ENCODE measurements at regions not wholly inside any gene's neighbourhood (a gene's known extent, or its start where the extent isn't known, plus 50 kb on each side); places are given as distances from the start of the nearest gene placed in this dataset.
"Not testable (repeated sequence)": the region's sequence is repeated elsewhere in the genome, so short reads cannot be mapped to it uniquely, and the experiment has no call there.

- no peak overlapping the region for H3K9ac ChIP-seq
- no peak for TF ChIP-seq Cebpa-rat (IDR thresholded peaks at IDR 0.05)
- H3K27ac ChIP-seq = no peak overlapping the region
- peaks cover 12% of the 10 kb centered on the region for H3K4me1 ChIP-seq
- H3K4me2 ChIP-seq = no peak overlapping the region
- no peaks in the 10 kb centered on the region for H3K36me3 ChIP-seq
- H3K27me3 ChIP-seq = no peaks in the 10 kb centered on the region
- no peaks in the 10 kb centered on the region for H3K9me3 ChIP-seq
- H4K20me1 ChIP-seq = no peaks in the 10 kb centered on the region
- no peak overlapping the region for H3K4me3 ChIP-seq
Measured at GRCh38 chr2:216763396-216763795, 68.0 kb upstream of the IGFBP5 start.

- no peaks in the 10 kb centered on the region for H4K20me1 ChIP-seq
- H3K9ac ChIP-seq = no peak overlapping the region
- H3K4me2 ChIP-seq = no peak overlapping the region
- H3K4me3 ChIP-seq = no peak overlapping the region
- peaks cover 12% of the 10 kb centered on the region for H3K4me1 ChIP-seq
- no peaks in the 10 kb centered on the region for H3K9me3 ChIP-seq
- no peak overlapping the region for H3K27ac ChIP-seq
- TF ChIP-seq Cebpa-rat (IDR thresholded peaks at IDR 0.05) = no peak
- no peaks in the 10 kb centered on the region for H3K27me3 ChIP-seq
- no peaks in the 10 kb centered on the region for H3K36me3 ChIP-seq
Measured at GRCh38 chr2:216761809-216762208, 66.5 kb upstream of the IGFBP5 start.

- Histone ChIP-seq H3K4me1 (peaks cover 9% of the 10 kb centered on the region), H3K9me3 (no peaks in the 10 kb centered on the region), H3K9ac (no peak overlapping the region), H3K36me3 (no peaks in the 10 kb centered on the region), H3K27me3 (no peaks in the 10 kb centered on the region), H3K4me2 (no peak overlapping the region), H4K20me1 (no peaks in the 10 kb centered on the region), H3K4me3 (no peak overlapping the region), H3K27ac (no peak overlapping the region)
- TF ChIP-seq Cebpa-rat (IDR thresholded peaks at IDR 0.05) = no peak
Measured at GRCh38 chr2:216761133-216761532, 65.8 kb upstream of the IGFBP5 start.

- H4K20me1 ChIP-seq = no peaks in the 10 kb centered on the region
- H3K9ac ChIP-seq = no peak overlapping the region
- no peaks in the 10 kb centered on the region for H3K36me3 ChIP-seq
- H3K27ac ChIP-seq = no peak overlapping the region
- no peaks in the 10 kb centered on the region for H3K4me1 ChIP-seq
- no peaks in the 10 kb centered on the region for H3K9me3 ChIP-seq
- no peak for TF ChIP-seq Cebpa-rat (IDR thresholded peaks at IDR 0.05)
- H3K4me2 ChIP-seq = no peak overlapping the region
- no peak overlapping the region for H3K4me3 ChIP-seq
- no peaks in the 10 kb centered on the region for H3K27me3 ChIP-seq
Measured at GRCh38 chr2:216758256-216759155, 63.2 kb upstream of the IGFBP5 start.

- no peak overlapping the region for H3K4me2 ChIP-seq
- H3K9ac ChIP-seq = no peak overlapping the region
- no peak for TF ChIP-seq Cebpa-rat (IDR thresholded peaks at IDR 0.05)
- H3K27me3 ChIP-seq = no peaks in the 10 kb centered on the region
- no peak overlapping the region for H3K4me3 ChIP-seq
- no peaks in the 10 kb centered on the region for H3K36me3 ChIP-seq
- no peak overlapping the region for H3K27ac ChIP-seq
- H3K9me3 ChIP-seq = no peaks in the 10 kb centered on the region
- H3K4me1 ChIP-seq = no peaks in the 10 kb centered on the region
- no peaks in the 10 kb centered on the region for H4K20me1 ChIP-seq
Measured at GRCh38 chr2:216757532-216757931, 62.2 kb upstream of the IGFBP5 start.

GRCh38 chr2:216756435-216756834 is 61.1 kb upstream of the IGFBP5 start:
- no peak overlapping the region for H3K4me3 ChIP-seq
- no peak overlapping the region for H3K4me2 ChIP-seq
- no peaks in the 10 kb centered on the region for H3K27me3 ChIP-seq
- H3K4me1 ChIP-seq = no peaks in the 10 kb centered on the region
- H3K9me3 ChIP-seq = no peaks in the 10 kb centered on the region
- no peak for TF ChIP-seq Cebpa-rat (IDR thresholded peaks at IDR 0.05)
- H3K36me3 ChIP-seq = no peaks in the 10 kb centered on the region
- no peak overlapping the region for H3K9ac ChIP-seq
- H4K20me1 ChIP-seq = no peaks in the 10 kb centered on the region
- no peak overlapping the region for H3K27ac ChIP-seq

- no peak for TF ChIP-seq Cebpa-rat (IDR thresholded peaks at IDR 0.05)
- H3K9me3 ChIP-seq = no peaks in the 10 kb centered on the region
Measured at GRCh38 chr2:216754812-216755211, 59.5 kb upstream of the IGFBP5 start.

GRCh38 chr2:216754336-216754735 is 59.0 kb upstream of the IGFBP5 start:
- Histone ChIP-seq H3K9ac (no peak overlapping the region), H3K27ac (no peak overlapping the region), H4K20me1 (no peaks in the 10 kb centered on the region), H3K36me3 (no peaks in the 10 kb centered on the region), H3K4me1 (no peaks in the 10 kb centered on the region), H3K4me3 (no peak overlapping the region), H3K4me2 (no peak overlapping the region), H3K9me3 (no peaks in the 10 kb centered on the region), H3K27me3 (no peaks in the 10 kb centered on the region)
- no peak for TF ChIP-seq Cebpa-rat (IDR thresholded peaks at IDR 0.05)

More at GRCh38 chr2:216754812-216755211, 59.5 kb upstream of the IGFBP5 start:
- Histone ChIP-seq H3K27me3 (no peaks in the 10 kb centered on the region), H3K36me3 (no peaks in the 10 kb centered on the region), H3K4me1 (no peaks in the 10 kb centered on the region), H3K4me2 (no peak overlapping the region), H4K20me1 (no peaks in the 10 kb centered on the region), H3K9ac (no peak overlapping the region), H3K4me3 (no peak overlapping the region), H3K27ac (no peak overlapping the region)

GRCh38 chr2:216752855-216753505 is 57.6 kb upstream of the IGFBP5 start:
- no peak for TF ChIP-seq Cebpa-rat (IDR thresholded peaks at IDR 0.05)
- H3K4me1 ChIP-seq = no peaks in the 10 kb centered on the region
- no peak overlapping the region for H3K27ac ChIP-seq
- no peaks in the 10 kb centered on the region for H3K9me3 ChIP-seq
- no peak overlapping the region for H3K9ac ChIP-seq
- H3K27me3 ChIP-seq = no peaks in the 10 kb centered on the region
- H3K4me2 ChIP-seq = no peak overlapping the region
- H3K36me3 ChIP-seq = no peaks in the 10 kb centered on the region
- no peaks in the 10 kb centered on the region for H4K20me1 ChIP-seq
- H3K4me3 ChIP-seq = no peak overlapping the region

GRCh38 chr2:216750750-216751149 is 55.4 kb upstream of the IGFBP5 start:
- not testable (repeated sequence) for H3K4me2 ChIP-seq, H3K27me3 ChIP-seq, H4K20me1 ChIP-seq, H3K4me1 ChIP-seq, H3K4me3 ChIP-seq, H3K9ac ChIP-seq, H3K36me3 ChIP-seq, H3K27ac ChIP-seq, H3K9me3 ChIP-seq

GRCh38 chr2:216746268-216746667 is 50.9 kb upstream of the IGFBP5 start:
- H3K27me3 ChIP-seq, H3K9me3 ChIP-seq, H3K36me3 ChIP-seq, H3K4me1 ChIP-seq, H3K27ac ChIP-seq, H3K9ac ChIP-seq, H4K20me1 ChIP-seq, H3K4me3 ChIP-seq, H3K4me2 ChIP-seq: not testable (repeated sequence)
